Activated CD8-positive, alpha-beta memory T cell treated with anti-CD3 and anti-CD28 coated beads for 48 hours (primary cell): ENCODE measurements at regions not wholly inside any gene's neighbourhood (a gene's known extent, or its start where the extent isn't known, plus 50 kb on each side); places are given as distances from the start of the nearest gene placed in this dataset.

Experiments used
- DNase-seq, 3 experiments: peaks; one replicate each; pipeline ENCODE4 v3.0.0-alpha.2; 2020; ENCODE audit warnings: low read depth in 2 of 3, low spot score in 2 of 3

DNA sequence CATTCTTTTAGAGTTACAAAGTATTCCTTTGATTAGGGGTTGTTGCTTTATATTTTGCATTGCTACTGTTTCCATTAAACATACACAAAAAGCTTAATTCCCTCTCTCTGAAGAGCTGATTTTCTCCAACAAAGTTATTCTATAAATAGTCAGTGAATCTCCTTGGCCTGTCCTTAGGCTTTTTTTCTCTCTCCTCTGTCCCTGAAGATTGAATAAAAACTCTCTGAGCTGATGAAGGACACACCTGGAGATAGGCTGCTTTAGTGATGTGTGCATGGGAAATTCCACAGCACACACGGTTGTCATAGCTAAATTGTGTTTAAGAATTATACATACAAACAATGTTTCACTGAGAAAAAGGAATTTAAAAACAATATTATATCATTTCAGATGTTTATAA is 90.5 kb upstream of the TMEM106B start:
- DNase-seq: no peak

DNA sequence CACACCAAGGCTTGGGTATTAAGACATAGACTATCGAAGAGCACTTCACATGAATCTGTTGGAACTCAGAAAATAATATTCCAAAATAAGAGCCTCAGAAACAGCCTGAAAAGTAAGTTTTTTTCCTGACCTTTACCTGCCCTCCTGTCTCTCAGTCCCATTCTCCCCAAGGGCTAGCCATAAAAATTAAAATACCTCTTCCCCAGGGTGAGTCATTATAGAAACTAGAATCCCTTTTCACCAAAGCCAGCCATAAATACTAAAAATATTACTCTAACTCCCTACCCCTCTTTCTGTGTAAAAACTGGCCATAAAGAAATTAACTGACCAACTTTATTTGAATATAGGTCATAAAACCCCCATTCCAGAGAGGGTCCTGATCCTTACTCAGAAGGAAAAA is 87.9 kb upstream of the TMEM106B start:
- DNase-seq: no peak

- DNase-seq: no peak
Observed at GRCh38 chr7:12124028-12124427, 87.1 kb upstream of the TMEM106B start.

GRCh38 chr7:12127455-12127854 is 83.6 kb upstream of the TMEM106B start:
- DNase-seq: no peak

- DNase-seq: no peak
Observed at GRCh38 chr7:12130609-12131008, 80.5 kb upstream of the TMEM106B start.

DNA sequence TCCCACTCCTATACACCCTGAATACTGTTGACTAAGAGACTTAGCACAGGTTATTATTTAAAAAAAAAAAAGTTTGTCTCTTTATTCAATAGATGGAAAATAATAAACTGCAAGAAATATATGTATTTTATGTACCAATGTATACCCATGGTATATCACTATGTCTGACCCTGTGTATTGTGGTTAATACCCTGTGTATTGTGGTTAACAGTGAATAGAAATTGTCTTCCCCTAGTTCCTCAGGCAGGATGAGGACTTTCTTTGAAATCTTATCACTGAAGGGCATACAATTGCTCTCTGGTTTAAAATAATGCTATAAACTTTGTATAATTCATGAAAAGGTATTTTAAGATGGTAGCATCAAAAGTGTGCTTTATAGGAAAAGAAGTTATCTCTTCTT is 80.0 kb upstream of the TMEM106B start:
- DNase-seq: no peak

GRCh38 chr7:12133865-12134264 is 77.2 kb upstream of the TMEM106B start:
- no peak for DNase-seq

GRCh38 chr7:12136523-12136922 is 74.6 kb upstream of the TMEM106B start:
- no peak for DNase-seq

GRCh38 chr7:12137283-12137682 is 73.8 kb upstream of the TMEM106B start:
- no peak for DNase-seq

GRCh38 chr7:12138421-12138820 is 72.7 kb upstream of the TMEM106B start:
- no peak for DNase-seq

DNA sequence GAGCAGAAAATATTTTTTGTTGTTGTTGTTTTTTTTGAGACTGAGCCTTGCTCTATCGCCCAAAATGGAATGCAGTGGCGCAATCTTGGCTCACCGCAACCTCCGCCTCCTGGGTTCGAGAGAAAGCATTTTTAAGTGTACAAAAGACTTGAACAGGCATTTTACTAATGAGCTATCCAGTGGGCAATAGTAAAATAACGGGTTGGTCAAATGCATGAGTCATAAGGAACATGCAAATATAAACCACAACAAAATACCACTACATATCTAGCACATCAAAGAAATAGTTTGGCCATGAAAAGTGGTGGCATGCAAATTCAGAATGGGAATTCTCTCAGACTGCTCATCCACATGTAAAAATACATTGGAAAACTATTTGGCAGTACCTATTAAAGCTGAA is 71.7 kb upstream of the TMEM106B start:
- DNase-seq: no peak

DNA sequence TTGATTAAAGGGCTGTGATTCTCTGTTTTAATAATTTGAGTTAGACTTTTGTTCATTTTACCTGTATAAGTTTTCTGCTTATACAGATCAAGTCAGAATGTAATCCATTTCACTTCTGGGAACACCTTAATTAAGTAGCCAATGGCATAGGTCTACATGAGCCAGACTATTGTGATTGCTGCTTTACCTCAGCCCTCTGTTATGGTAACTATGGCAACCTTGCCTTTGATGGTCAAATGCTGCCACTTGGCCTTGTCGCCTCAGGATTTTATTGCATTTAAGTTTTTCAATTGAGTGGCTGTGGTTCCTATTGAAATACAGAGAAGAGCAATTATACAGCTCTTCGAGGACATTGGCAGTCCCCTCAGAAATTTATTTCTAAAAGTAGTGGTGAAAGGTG is 64.3 kb upstream of the TMEM106B start:
- DNase-seq: no peak

DNA sequence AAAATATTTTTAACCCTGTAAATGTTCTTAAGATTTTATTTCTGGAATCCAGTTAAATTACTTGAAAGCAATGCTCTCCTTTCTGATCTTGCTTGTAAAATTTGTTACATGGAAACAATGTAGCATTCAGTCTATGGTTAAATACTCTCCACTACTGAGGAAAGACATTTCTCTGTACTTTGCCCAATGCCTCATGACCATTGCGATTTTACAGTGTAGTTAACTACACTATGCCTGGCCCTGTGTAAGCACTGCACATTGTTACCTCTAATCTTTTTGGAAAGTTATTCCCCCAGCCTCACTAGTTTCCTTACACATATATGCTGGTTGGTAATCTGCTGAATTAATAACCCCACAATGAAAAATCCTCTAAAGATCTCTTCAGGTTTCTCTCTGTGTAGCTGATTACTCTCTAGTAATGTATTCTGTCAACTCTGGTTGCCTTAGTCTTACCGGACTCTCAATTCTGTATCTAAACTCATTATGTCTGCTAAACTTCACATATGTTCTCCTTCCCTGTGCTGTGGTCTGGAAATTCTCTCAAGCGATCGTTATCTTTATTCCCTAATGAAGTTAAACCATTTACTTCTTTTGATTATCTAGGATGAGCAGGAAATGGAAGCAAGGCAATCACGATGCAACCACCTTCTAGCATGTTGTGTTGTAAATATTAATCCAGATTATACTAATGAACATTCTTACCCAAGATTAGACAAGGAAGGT is 58.7 kb upstream of the TMEM106B start:
- DNase-seq: no peak

- DNase-seq: no peak
Observed at GRCh38 chr7:12154119-12154518, 57.0 kb upstream of the TMEM106B start.

- no peak for DNase-seq
Observed at GRCh38 chr7:12157517-12157916, 53.6 kb upstream of the TMEM106B start.

- DNase-seq: no peak
Observed at GRCh38 chr7:12158334-12159060, 52.6 kb upstream of the TMEM106B start.

DNA sequence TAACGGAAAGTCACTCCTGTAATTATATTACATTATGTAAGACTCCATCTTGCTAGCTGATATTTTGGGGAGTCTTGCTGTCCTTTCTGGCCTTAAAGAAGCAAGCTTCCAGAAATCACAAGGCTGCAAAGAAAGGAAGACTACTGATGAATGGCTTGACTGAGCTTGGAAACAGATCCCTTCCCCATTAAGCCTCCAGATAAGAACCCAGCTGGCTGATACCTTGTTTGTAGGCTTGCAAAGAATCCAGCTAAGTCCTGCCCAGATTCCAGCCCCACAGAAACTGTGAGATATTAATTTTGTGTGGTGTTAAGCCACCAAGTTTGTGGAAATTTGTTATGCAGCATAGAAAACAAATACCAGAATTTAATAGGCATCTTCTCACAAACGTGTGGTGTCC is 49.9 kb upstream of the TMEM106B start:
- DNase-seq: no peak
